ENCODE measurements at regions not wholly inside any gene's neighbourhood (a gene's known extent, or its start where the extent isn't known, plus 50 kb on each side); places are given as distances from the start of the nearest gene placed in this dataset.

DNA sequence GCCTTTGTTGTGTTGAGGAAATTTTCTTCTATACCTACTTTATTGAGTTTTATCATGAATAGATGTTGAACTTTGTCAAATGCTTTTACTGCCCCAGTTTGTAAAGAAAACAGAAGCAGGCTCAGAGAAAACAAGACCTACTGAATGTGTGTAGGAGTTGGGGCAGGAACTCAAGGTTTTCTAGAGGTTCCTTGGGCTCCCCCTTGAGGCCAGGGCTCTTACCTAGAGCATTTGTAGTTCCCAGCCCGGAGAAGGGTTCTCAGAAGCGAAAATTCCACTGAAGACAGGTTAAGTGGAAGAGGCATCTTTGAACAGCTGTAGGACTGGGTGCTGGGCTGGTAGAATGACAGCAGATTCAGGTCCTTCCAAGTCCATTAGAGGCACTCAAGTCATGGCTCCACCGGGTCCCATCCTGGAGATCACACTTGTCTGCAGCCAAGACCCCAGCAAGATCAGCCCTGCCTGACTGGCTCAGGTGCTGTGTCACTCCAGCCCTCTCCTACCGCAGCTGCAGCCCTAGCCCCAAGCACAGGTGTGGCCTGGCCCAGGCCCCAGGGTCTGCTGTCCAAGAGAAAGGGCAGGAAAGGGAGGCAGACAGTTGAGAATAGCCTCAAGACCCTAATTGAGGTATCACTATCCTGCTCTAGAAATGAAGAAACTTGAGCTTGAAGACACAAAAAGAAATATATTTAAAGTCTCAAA lies 425.5 kb downstream of the PCDH20 start:
- TF ChIP-seq POLR2A (IDR thresholded peaks at IDR 0.05), result no peak
- TF ChIP-seq, protein P1, sequence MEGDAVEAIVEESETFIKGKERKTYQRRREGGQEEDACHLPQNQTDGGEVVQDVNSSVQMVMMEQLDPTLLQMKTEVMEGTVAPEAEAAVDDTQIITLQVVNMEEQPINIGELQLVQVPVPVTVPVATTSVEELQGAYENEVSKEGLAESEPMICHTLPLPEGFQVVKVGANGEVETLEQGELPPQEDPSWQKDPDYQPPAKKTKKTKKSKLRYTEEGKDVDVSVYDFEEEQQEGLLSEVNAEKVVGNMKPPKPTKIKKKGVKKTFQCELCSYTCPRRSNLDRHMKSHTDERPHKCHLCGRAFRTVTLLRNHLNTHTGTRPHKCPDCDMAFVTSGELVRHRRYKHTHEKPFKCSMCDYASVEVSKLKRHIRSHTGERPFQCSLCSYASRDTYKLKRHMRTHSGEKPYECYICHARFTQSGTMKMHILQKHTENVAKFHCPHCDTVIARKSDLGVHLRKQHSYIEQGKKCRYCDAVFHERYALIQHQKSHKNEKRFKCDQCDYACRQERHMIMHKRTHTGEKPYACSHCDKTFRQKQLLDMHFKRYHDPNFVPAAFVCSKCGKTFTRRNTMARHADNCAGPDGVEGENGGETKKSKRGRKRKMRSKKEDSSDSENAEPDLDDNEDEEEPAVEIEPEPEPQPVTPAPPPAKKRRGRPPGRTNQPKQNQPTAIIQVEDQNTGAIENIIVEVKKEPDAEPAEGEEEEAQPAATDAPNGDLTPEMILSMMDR (IDR thresholded peaks at IDR 0.05), result peak in 3 of 7 experiments; percentile 18 to 34 (median 29)

Measured in body of pancreas (tissue), 4 donors.